ENCODE measurements at regions not wholly inside any gene's neighbourhood (a gene's known extent, or its start where the extent isn't known, plus 50 kb on each side); places are given as distances from the start of the nearest gene placed in this dataset.

DNA sequence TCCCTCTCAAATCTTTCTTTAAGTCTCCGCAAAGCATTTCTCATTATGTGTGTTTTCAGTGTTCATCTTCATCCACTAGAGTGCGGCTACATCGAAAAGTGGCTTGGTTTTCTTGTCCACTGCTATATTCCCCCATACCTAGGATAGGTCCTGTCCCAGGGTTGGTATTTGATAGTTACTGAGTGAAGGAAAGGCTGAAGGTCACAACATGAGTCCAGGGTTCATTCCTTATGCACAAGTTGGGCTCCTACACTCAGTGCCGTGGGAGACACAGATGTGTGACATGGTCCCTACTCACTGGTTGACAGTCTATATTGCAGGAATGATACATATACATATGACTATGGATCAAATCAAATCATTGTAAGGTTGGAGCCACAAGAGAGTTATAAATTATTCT, 55.4 kb upstream of the RELL1 start:
- intact Hi-C loops (cut with micrococcal nuclease): no loop called here

DNA sequence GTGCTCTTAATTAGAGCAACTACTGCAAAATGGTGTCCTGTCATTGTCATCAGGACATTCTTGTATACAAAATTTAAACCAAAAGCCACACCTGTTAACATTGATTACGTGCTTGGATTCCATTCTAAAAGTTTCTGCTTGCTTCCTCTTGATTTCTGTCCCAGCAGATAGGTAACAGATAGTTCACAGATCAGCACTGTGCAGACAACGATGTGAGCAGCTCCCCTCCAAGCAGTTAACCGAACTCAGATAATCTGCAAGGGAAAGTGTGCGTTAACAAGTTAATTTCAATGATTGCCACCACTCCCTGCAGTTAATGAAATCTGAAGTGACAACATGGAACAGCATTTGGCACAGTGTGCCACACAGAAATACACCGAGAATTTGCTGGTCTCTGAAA, 54.4 kb upstream of the RELL1 start:
- intact Hi-C loops (cut with micrococcal nuclease): no loop called here

DNA sequence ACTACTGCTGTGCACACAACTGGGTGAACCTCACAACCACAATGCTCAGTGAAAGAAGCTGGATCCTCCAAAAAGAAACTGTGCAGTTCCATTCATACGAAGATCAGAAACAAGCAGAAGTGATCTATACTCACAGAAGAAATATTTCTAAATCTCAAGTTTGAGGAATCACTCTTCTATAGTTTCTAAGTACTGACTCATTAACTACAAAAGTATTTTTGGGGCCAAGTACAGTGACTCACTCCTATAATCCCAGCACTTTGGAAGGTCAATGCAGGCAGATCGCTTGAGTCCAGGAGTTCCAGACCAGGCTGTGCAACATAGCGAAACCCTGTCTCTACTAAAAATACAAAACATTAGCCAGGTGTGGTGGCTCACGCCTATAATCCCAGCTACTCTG, 51.3 kb upstream of the RELL1 start:
- intact Hi-C loops (cut with micrococcal nuclease): no loop called here

All from T-helper 1 cell treated with Interleukin-12 subunit alpha and Interleukin-12 subunit beta and Interleukin-4 antibody, amounts not matched to agents 30 ng/mL and 1 ng/mL, for 36 hours (primary cell).